ENCODE measurements at regions not wholly inside any gene's neighbourhood (a gene's known extent, or its start where the extent isn't known, plus 50 kb on each side); places are given as distances from the start of the nearest gene placed in this dataset.

GRCh38 chr12:67593041-67593440 is 55.5 kb upstream of the DYRK2 start:
- DNase-seq = no peak

- DNase-seq = no peak
Measured at GRCh38 chr12:67593461-67594330, 54.8 kb upstream of the DYRK2 start.

DNA sequence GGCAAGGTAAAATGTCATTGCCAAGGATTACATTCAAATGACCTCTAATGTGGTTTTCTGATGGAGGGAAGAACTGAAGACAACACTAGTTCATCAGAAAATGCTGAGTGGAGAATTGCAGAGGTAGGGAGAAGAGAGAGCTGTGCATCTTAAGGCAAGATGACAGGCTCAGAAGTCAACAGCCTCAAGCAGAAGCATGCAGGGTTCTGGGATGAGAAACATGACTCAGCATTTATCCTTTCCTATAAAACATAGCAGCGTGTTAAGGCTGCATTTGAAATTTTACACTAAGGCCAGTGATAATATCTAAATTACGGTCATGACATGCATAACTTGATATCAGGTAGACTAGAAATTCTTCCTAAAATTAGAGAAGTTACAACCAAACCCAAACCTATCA is 53.7 kb upstream of the DYRK2 start:
- DNase-seq = no peak

GRCh38 chr12:67595365-67595764 is 53.2 kb upstream of the DYRK2 start:
- no peak for DNase-seq

GRCh38 chr12:67598598-67598997 is 49.9 kb upstream of the DYRK2 start:
- no peak for DNase-seq
